GM21390 (cell line): ENCODE measurements at regions not wholly inside any gene's neighbourhood (a gene's known extent, or its start where the extent isn't known, plus 50 kb on each side); places are given as distances from the start of the nearest gene placed in this dataset.
"Not testable (repeated sequence)": the region's sequence is repeated elsewhere in the genome, so short reads cannot be mapped to it uniquely, and the experiment has no call there.

Experiments used
- ATAC-seq: cut with Tn5 transposase; IDR thresholded peaks from one replicate; pipeline ENCODE4 v1.9.1; 2021; ENCODE audit not compliant: unreplicated experiment

GRCh38 chr3:182487143-182487542, 306.2 kb upstream of the ATP11B start:
- no peak for ATAC-seq

- ATAC-seq: no peak
Observed at GRCh38 chr3:182487611-182488010, 305.7 kb upstream of the ATP11B start.

DNA sequence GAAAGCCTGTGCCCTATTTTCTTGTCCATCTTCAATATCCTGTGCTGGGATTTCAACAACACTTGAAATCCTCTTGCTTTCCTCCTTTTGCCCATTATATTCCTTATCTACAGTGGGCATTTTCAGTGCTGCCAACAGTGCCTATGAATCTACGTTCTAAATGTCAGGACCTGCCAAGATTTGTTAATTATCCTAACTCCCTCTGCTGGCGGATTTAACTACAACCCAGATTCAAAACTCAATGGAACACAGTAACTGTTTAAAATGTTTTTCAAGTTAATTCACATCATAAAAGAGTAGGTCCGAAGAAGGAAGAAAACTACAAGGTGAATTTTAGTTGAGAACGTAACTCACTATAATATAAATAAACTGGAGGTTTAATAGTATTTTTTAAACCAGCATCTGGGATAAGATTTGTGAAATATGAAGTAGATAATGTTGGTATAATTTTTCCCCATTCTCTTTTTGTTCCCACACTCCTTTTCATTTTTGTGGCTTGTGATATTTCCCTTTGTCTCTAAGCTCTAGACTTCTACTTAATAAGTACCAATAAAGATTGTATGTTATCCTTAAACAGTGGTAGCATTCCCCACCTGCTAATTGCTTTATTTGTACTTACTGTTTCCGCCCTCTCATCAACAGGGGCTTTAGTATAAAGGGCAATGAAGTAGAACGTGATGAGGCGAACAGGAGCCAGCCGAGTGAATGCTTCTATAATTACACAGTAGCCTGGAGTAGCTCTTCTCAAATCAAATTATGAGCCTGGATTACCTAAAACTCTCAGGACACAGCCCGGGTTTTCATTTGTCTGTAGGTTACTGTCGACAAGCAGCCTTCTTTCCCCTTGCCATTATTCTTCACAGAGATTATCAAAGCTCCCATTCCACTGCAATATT, 302.5 kb upstream of the ATP11B start:
- no peak for ATAC-seq

DNA sequence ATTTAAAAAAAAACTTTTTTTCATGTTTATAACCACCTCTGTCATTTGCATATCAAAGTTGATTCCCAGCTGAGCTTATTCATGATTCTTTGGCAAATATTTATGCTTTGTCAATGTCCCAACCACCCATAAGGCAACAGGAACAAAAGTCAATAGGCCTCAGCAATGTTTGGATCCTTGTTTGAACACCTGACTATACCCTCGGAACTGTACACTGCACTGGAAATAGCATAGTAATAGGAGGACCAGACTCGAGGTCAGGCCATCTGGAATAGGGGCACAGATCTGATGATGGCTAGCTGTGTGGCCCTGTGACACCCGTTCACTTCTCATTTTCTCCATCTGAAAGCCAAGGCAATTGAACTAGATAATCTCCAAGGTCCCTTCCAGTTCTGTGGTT, 301.7 kb upstream of the ATP11B start:
- ATAC-seq: no peak

- ATAC-seq: no peak
Observed at GRCh38 chr3:182492536-182492935, 300.8 kb upstream of the ATP11B start.

GRCh38 chr3:182500289-182500688, 293.0 kb upstream of the ATP11B start:
- ATAC-seq: no peak

DNA sequence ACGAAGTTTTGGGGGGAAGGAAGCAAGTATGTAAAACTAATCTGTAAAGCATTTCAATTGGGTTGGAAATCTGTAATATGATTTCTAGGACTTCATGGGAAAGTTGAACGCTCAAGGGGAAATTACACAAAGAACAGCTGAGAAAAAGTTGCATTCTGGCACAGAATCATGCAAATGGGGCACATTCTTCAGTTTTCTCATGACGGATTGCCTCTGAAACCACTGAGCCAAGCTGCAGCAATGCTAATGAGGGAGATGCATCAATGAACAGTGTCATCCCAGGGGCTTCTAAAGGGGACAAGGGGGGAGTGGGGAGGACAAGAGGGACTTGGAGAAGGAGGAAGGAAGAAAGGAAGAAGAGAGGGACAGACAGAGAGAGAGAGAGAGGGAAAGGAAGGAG, 291.4 kb upstream of the ATP11B start:
- ATAC-seq: no peak

GRCh38 chr3:182503401-182503800, 289.9 kb upstream of the ATP11B start:
- ATAC-seq: no peak

GRCh38 chr3:182508919-182509711, 284.2 kb upstream of the ATP11B start:
- ATAC-seq: no peak

DNA sequence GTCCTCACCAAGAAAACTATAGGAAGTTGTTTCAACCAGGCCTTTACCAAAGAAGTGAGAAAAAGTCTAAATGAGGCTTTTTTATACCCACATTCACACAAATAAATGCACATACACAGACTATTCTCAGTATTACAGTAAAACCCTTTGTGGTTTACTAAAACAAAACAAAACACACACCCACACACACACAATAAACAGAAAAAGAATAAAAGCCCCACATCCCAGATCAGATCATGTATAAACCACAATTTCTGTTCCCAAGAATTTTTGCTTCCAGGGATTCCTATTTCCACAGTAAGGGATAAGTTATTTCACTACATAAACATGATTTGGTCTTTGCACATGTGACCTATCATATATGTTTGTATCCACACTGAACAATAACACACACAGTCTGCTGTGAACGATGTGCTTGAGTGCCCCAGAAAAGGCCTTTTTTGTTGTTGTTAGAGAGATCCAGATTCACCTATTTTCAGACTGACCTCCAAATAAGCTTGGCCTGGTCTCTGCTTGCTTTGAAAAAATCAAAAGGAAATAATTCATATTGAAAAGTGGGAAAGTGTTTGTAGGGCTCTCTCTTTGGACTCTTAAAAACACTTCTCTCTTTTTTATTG, 283.4 kb upstream of the ATP11B start:
- no peak for ATAC-seq

DNA sequence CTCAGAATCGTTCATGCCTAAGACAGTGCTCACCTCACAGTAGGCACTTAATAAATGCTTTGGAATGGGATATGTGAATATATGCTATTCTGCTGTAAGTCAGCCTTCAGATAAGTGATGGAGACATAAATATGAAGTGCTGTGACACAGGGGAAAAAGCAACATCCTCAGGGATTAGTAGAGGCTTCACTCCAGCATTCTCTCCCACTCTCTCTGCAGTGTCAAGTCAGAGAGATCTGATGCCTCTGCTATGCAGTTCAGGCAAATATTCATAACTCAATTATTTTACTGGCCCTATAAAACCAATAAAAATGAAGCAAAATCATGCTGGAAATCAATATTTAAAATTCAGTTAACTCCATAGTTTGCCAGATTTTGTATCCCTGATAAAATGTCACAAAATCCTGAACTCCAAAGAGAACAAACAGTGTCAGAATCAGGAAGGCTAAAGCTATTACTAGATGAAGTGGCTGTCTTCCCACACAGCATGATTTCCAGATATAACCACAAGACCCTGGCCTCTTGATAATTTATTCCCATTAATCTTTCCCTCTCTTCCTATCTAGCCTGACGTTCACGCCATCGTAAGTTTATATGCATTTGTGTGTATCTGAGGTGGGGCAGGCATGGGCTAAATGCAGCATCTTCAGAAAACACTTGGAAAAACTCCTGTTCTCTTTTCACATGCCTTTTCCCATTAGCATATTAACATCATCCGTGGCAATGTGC, 278.9 kb upstream of the ATP11B start:
- ATAC-seq: no peak

- no peak for ATAC-seq
Observed at GRCh38 chr3:182516597-182517336, 276.5 kb upstream of the ATP11B start.

DNA sequence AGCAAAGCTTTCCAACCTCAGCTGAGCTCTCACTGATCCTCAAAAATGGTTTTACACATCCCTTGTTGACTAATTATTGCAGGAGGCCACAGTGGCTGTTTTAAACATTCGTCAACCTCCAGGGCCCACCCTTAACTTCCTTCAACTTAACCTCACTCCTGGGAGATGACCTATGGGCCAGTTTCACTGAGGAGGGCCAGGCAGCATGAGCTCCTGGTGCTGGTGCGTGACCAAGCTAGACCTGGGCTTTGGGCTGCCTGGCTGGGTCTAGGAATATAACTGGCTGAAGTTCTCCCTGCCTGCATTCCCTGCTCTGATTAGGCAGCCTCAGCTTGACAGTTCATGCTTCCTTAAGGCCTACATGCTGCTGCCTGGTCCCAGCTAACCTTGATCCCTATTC, 273.7 kb upstream of the ATP11B start:
- ATAC-seq: no peak

DNA sequence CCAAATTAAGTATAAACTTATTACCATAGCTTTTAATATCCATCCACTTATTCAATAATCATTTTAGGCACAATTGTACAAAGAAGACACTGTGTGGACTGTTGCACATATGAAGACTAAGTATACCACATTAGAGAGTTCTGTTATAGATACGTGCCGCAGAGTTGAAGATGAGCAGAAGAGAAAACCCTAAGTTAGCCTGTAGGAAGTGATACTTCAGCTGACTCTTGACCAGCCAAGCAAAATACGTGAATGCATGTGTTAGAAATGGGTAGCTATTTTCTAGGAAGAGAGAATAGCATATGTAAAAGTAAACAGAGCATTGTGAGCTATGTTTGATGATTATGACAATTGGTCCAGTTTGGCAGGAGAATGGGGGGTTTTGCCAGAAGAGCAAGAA, 272.0 kb upstream of the ATP11B start:
- peak; percentile 54 for ATAC-seq

DNA sequence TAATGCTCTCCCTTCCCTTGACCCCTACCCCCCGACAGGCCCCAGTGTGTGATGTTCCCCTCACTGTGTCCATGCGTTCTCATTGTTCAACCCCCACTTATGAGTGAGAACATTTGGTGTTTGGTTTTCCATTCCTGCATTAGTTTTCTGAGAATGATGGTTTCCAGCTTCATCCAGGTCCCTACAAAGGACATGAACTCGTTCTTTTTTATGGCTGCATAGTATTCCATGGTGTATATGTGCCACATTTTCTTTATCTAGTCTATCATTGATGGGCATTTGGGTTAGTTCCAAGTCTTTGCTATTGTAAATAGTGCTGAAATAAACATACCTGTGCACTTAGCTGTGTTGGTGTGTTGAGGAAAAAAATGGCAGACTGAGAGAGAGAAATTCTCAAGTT, 269.9 kb upstream of the ATP11B start:
- ATAC-seq: not testable (repeated sequence)

DNA sequence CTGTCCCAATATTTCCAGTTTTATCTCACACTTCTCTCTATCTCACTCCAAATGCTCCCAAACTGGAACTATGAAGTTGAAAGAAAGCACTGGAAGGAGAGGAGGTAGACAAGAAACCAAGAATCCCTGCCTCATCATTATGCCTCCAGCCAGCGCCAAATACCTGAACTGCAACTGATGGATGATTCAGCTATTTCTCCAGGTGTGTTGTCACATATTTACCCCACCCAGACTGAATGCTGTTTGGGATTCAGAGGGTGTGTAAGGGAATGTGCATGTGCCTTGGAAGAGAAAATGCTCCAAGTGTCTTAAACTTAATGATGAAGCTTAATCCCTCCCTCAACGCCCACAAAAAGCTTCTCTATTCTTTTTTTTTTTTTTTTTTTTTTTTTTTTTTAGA, 269.5 kb upstream of the ATP11B start:
- ATAC-seq: no peak

DNA sequence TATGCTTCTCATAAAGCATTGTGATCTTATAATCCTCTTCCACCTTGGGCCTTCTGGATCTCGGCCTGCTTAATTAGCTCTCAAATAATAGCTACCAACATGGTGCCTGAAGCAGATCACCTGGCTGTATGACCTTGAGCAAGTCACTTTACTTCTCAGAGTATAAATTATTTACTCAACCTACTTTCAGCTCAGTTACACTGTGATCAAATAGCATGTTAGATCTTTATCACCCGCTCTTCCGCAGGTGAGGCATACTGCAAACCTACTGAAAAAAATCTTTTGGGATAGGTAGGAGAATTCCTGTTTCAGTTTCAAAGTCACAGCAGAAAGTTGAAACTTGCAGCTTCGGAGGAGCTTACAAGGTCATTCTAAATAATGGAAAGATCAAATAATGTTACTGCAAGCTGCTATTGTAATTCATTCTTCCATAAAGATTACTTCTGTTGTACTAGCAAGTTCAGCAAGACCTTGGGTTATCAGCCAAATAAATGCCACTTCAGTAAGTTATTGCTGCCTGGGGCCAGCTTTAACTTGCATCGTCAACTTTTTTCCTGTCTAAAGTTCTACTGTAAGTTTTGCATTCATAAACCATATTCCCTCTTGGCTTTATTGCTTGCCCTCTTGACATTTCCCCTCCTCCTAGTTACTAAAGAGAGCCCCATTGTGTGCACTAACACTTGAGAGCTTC, 268.4 kb upstream of the ATP11B start:
- no peak for ATAC-seq

DNA sequence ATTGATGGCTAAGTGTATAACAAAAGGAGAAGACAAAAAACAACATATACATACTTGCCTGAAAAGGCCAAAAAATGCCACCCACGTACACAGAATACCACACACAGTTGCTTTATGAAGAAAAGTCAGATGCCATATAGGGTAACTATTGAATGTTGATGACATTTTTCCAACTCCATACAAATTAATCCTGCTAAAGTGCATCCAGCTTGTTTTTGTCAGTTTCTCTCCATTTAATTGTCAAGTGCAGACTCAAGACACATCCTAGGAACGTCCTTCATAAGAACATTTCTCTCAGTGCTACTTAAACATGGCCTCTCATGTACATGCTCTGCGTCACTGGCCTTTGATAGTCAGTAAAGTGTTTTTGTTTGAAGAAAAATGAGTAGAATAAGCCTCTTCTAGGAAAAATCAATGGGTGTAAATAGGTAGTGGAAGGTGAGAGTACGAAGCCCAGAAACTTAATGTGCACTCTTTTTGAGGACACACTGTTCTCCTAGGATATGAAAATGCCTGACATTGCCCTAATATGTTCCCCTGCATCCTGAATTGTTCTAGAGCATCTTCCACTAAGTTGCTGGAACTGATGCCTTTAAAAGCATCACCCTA, 267.4 kb upstream of the ATP11B start:
- ATAC-seq: no peak

DNA sequence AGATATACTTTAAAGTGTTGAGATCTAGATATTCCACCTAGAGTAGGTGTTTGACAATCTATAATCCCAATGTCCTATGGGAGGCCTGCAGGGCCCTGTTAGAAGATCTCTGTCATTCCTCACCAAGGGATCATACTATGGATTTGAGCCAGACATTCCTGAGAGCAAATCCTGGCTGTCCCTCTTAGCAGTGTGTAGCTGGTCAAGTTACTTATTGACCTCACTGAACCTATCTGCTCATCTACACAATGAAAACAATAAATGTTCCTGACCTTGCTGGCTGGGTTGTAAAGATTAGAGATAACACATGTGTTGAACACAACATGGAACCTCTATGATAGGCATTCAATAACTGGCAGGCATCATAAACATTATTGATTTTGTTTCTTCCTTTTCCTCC, 265.6 kb upstream of the ATP11B start:
- no peak for ATAC-seq
